Cardiac muscle cell (in vitro differentiated cells and primary cell): ENCODE measurements at regions not wholly inside any gene's neighbourhood (a gene's known extent, or its start where the extent isn't known, plus 50 kb on each side); places are given as distances from the start of the nearest gene placed in this dataset.

Experiments used
- DNase-seq, 2 donors: peaks; one replicate each; pipeline versions ENCODE4 v3.0.0 to v3.0.0-alpha.2; 2010 to 2017; ENCODE audit warnings: low read depth in 1 of 2, low spot score in 1 of 2
- H3K27ac ChIP-seq: fragments of 200-600 bp; sonication (generic); 2 replicates; pipeline ENCODE4 v1.5.1; 2016
- H3K27me3 ChIP-seq: fragments of 200-600 bp; sonication (generic); 2 replicates; pipeline ENCODE4 v1.6.0; 2016; ENCODE audit warnings: control low read depth
- H3K36me3 ChIP-seq: fragments of 200-600 bp; sonication (generic); 2 replicates; pipeline ENCODE4 v1.5.1; 2016; ENCODE audit warnings: control low read depth
- H3K4me1 ChIP-seq: fragments of 200-600 bp; sonication (generic); 2 replicates; pipeline ENCODE4 v1.8.1; 2017; ENCODE audit warnings: low read depth, mild to moderate bottlenecking, mixed run types
- H3K4me3 ChIP-seq: fragments of 200-600 bp; sonication (generic); 2 replicates; pipeline ENCODE4 v1.5.1; 2016; ENCODE audit warnings: mild to moderate bottlenecking
- H3K9me3 ChIP-seq: fragments of 200-600 bp; sonication (generic); 2 replicates; pipeline ENCODE4 v1.5.1; 2017; ENCODE audit warnings: low read depth, mild to moderate bottlenecking, control low read depth
- CTCF ChIP-seq: IDR thresholded peaks from 2 replicates; pipeline ENCODE4 v1.5.1; 2012; ENCODE audit warnings: low read depth, mild to moderate bottlenecking, low read length

- Histone ChIP-seq H3K27ac (no peak overlapping the region), H3K27me3 (no peaks in the 10 kb centered on the region), H3K36me3 (no peaks in the 10 kb centered on the region), H3K9me3 (no peaks in the 10 kb centered on the region), H3K4me3 (no peak overlapping the region), H3K4me1 (no peaks in the 10 kb centered on the region)
- TF ChIP-seq CTCF: no peak
- no peak for DNase-seq
These were observed 100.8 kb upstream of the RNPC3 start for GRCh38 chr1:103424650-103425049.

GRCh38 chr1:103416681-103417286 is 108.7 kb upstream of the RNPC3 start:
- Histone ChIP-seq H3K36me3 (no peaks in the 10 kb centered on the region), H3K4me1 (no peaks in the 10 kb centered on the region), H3K27ac (no peak overlapping the region), H3K4me3 (no peak overlapping the region), H3K27me3 (no peaks in the 10 kb centered on the region), H3K9me3 (no peaks in the 10 kb centered on the region)
- no peak for DNase-seq
- TF ChIP-seq CTCF: no peak

- no peak overlapping the region for H3K4me3 ChIP-seq
- H3K27me3 ChIP-seq: no peaks in the 10 kb centered on the region
- no peaks in the 10 kb centered on the region for H3K9me3 ChIP-seq
- no peaks in the 10 kb centered on the region for H3K4me1 ChIP-seq
- TF ChIP-seq CTCF: no peak
- no peak overlapping the region for H3K27ac ChIP-seq
- no peaks in the 10 kb centered on the region for H3K36me3 ChIP-seq
- DNase-seq: no peak
These were observed 137.6 kb upstream of the RNPC3 start for GRCh38 chr1:103387898-103388297.

GRCh38 chr1:103373991-103374390 is 151.5 kb upstream of the RNPC3 start:
- Histone ChIP-seq H3K27ac (no peak overlapping the region), H3K4me1 (no peaks in the 10 kb centered on the region), H3K4me3 (no peak overlapping the region), H3K27me3 (no peaks in the 10 kb centered on the region), H3K36me3 (no peaks in the 10 kb centered on the region), H3K9me3 (no peaks in the 10 kb centered on the region)
- TF ChIP-seq CTCF: no peak
- DNase-seq: no peak

GRCh38 chr1:103372866-103373265 is 152.6 kb upstream of the RNPC3 start:
- Histone ChIP-seq H3K4me1 (no peaks in the 10 kb centered on the region), H3K27ac (no peak overlapping the region), H3K4me3 (no peak overlapping the region), H3K9me3 (no peaks in the 10 kb centered on the region), H3K36me3 (no peaks in the 10 kb centered on the region), H3K27me3 (no peaks in the 10 kb centered on the region)
- DNase-seq: no peak
- TF ChIP-seq CTCF: no peak

GRCh38 chr1:103371234-103371633 is 154.3 kb upstream of the RNPC3 start:
- Histone ChIP-seq H3K27ac (no peak overlapping the region), H3K4me1 (no peaks in the 10 kb centered on the region), H3K36me3 (no peaks in the 10 kb centered on the region), H3K4me3 (no peak overlapping the region), H3K9me3 (no peaks in the 10 kb centered on the region), H3K27me3 (no peaks in the 10 kb centered on the region)
- no peak for TF ChIP-seq CTCF
- DNase-seq: peak in 1 of 2 donors; percentile 2
